Astrocyte (in vitro differentiated cells and primary cell): ENCODE measurements at regions not wholly inside any gene's neighbourhood (a gene's known extent, or its start where the extent isn't known, plus 50 kb on each side); places are given as distances from the start of the nearest gene placed in this dataset.

ENCODE experiments used
- DNase-seq: peaks from one replicate; pipeline ENCODE4 v3.0.0-alpha.2; 2010; ENCODE audit warnings: low read depth
- FAIRE-seq: peaks from 2 replicates; lab custom pipeline; 2011; peaks lifted over from hg19 to GRCh38; lab: Jason Lieb, UNC
- H2AFZ ChIP-seq: 2 replicates; pipeline ENCODE4 v1.6.0; 2012; ENCODE audit warnings: low read depth, low read length, inconsistent platforms
- H3K27ac ChIP-seq: 2 replicates; pipeline ENCODE4 v1.5.1; 2011; ENCODE audit warnings: low read depth, low read length, inconsistent platforms
- H3K27me3 ChIP-seq: 2 replicates; pipeline ENCODE4 v1.6.0; 2011; ENCODE audit warnings: low read length, inconsistent platforms; ENCODE audit not compliant: insufficient read depth
- H3K36me3 ChIP-seq: 2 replicates; pipeline ENCODE4 v1.5.1; 2011; ENCODE audit warnings: low read length, inconsistent platforms; ENCODE audit not compliant: insufficient read depth
- H3K4me1 ChIP-seq: 2 replicates; pipeline ENCODE4 v1.5.1; 2011; ENCODE audit warnings: low read length, inconsistent platforms; ENCODE audit not compliant: insufficient read depth
- H3K4me2 ChIP-seq: 2 replicates; pipeline ENCODE4 v1.6.0; 2012; ENCODE audit warnings: low read length, inconsistent platforms
- H3K4me3 ChIP-seq: 2 replicates; pipeline ENCODE4 v1.5.1; 2011; ENCODE audit warnings: low read depth, mild to moderate bottlenecking, low read length, inconsistent platforms; ENCODE audit not compliant: insufficient read depth
- H3K79me2 ChIP-seq: 2 replicates; pipeline ENCODE4 v1.6.0; 2012; ENCODE audit warnings: mild to moderate bottlenecking, low read length, inconsistent platforms; ENCODE audit not compliant: insufficient read depth
- H3K9ac ChIP-seq: 2 replicates; pipeline ENCODE4 v1.6.0; 2012; ENCODE audit warnings: mild to moderate bottlenecking, low read length, inconsistent platforms
- H3K9me3 ChIP-seq: 2 replicates; pipeline ENCODE4 v1.5.1; 2012; ENCODE audit warnings: low read depth, mild to moderate bottlenecking, low read length, inconsistent platforms; ENCODE audit not compliant: insufficient read depth
- H4K20me1 ChIP-seq: 2 replicates; pipeline ENCODE4 v1.6.0; 2012; ENCODE audit warnings: low read length, inconsistent platforms; ENCODE audit not compliant: insufficient read depth
- H3K27ac Mint-ChIP-seq: one replicate; pipeline ENCODE4 v1.8.0; 2021; ENCODE audit warnings: mild to moderate bottlenecking, mixed read lengths; ENCODE audit not compliant: unreplicated experiment
- H3K27me3 Mint-ChIP-seq: one replicate; pipeline ENCODE4 v1.8.0; 2021; ENCODE audit warnings: low read depth, mixed read lengths; ENCODE audit not compliant: unreplicated experiment
- H3K36me3 Mint-ChIP-seq: one replicate; pipeline ENCODE4 v1.8.0; 2021; ENCODE audit warnings: low read depth, mixed read lengths; ENCODE audit not compliant: unreplicated experiment
- H3K4me1 Mint-ChIP-seq: one replicate; pipeline ENCODE4 v1.8.0; 2021; ENCODE audit warnings: low read depth, mixed read lengths; ENCODE audit not compliant: unreplicated experiment
- H3K4me3 Mint-ChIP-seq: one replicate; pipeline ENCODE4 v1.8.0; 2021; ENCODE audit warnings: mild to moderate bottlenecking, moderate library complexity, mixed read lengths; ENCODE audit not compliant: unreplicated experiment
- H3K9me3 Mint-ChIP-seq: one replicate; pipeline ENCODE4 v1.8.0; 2021; ENCODE audit warnings: mild to moderate bottlenecking, mixed read lengths; ENCODE audit not compliant: unreplicated experiment
- CTCF ChIP-seq: IDR thresholded peaks from 2 replicates; pipeline ENCODE4 v1.5.1; 2011; ENCODE audit warnings: low read depth, mild to moderate bottlenecking, inconsistent platforms, low read length, moderate library complexity; ENCODE audit not compliant: insufficient read depth
- EZH2 ChIP-seq: IDR thresholded peaks from 2 replicates; pipeline ENCODE4 v1.6.1; 2012; ENCODE audit warnings: mild to moderate bottlenecking, low read length, inconsistent platforms; ENCODE audit not compliant: insufficient read depth

- H2AFZ ChIP-seq, result no peak overlapping the region
- no peak overlapping the region for H3K4me3 Mint-ChIP-seq
- H3K9ac ChIP-seq, result no peak overlapping the region
- no peak overlapping the region for H3K4me3 ChIP-seq
- FAIRE-seq (no peak), DNase-seq (no peak)
- no peak overlapping the region for H3K4me2 ChIP-seq
- peaks cover 4% of the 10 kb centered on the region for H3K9me3 ChIP-seq
- H3K36me3 ChIP-seq, result no peaks in the 10 kb centered on the region
- H3K79me2 ChIP-seq, result no peaks in the 10 kb centered on the region
- H4K20me1 ChIP-seq, result no peaks in the 10 kb centered on the region
- H3K36me3 Mint-ChIP-seq, result no peaks in the 10 kb centered on the region
- peaks cover 6% of the 10 kb centered on the region for H3K27me3 Mint-ChIP-seq
- no peaks in the 10 kb centered on the region for H3K4me1 ChIP-seq
- no peak overlapping the region for H3K27ac Mint-ChIP-seq
- H3K4me1 Mint-ChIP-seq, result no peaks in the 10 kb centered on the region
- H3K27ac ChIP-seq, result no peak overlapping the region
- peaks cover 3% of the 10 kb centered on the region for H3K9me3 Mint-ChIP-seq
- TF ChIP-seq EZH2 (no peak), CTCF (no peak)
- H3K27me3 ChIP-seq, result no peaks in the 10 kb centered on the region
Observed at GRCh38 chr5:6877986-6878828, 165.0 kb downstream of the TENT4A start.

GRCh38 chr5:6885581-6885980, 172.3 kb downstream of the TENT4A start:
- Mint-ChIP-seq H3K4me1 (no peaks in the 10 kb centered on the region), H3K4me3 (no peak overlapping the region), H3K27ac (no peak overlapping the region), H3K9me3 (peaks cover 11% of the 10 kb centered on the region), H3K27me3 (no peaks in the 10 kb centered on the region), H3K36me3 (no peaks in the 10 kb centered on the region)
- H3K36me3 ChIP-seq, result no peaks in the 10 kb centered on the region
- no peak overlapping the region for H2AFZ ChIP-seq
- no peak overlapping the region for H3K4me3 ChIP-seq
- H3K27ac ChIP-seq, result no peak overlapping the region
- H4K20me1 ChIP-seq, result no peaks in the 10 kb centered on the region
- no peaks in the 10 kb centered on the region for H3K79me2 ChIP-seq
- no peak for FAIRE-seq
- H3K4me2 ChIP-seq, result no peak overlapping the region
- no peaks in the 10 kb centered on the region for H3K27me3 ChIP-seq
- no peak for DNase-seq
- H3K9me3 ChIP-seq, result peaks cover 11% of the 10 kb centered on the region
- H3K9ac ChIP-seq, result no peak overlapping the region
- H3K4me1 ChIP-seq, result no peaks in the 10 kb centered on the region
- TF ChIP-seq EZH2, result no peak
- no peak for TF ChIP-seq CTCF

GRCh38 chr5:6886866-6887265, 173.6 kb downstream of the TENT4A start:
- H3K27ac ChIP-seq, result no peak overlapping the region
- H3K4me3 ChIP-seq, result no peak overlapping the region
- H4K20me1 ChIP-seq, result no peaks in the 10 kb centered on the region
- H3K9me3 ChIP-seq, result peaks cover 11% of the 10 kb centered on the region
- no peak overlapping the region for H2AFZ ChIP-seq
- Mint-ChIP-seq H3K4me3 (no peak overlapping the region), H3K4me1 (no peaks in the 10 kb centered on the region), H3K27ac (no peak overlapping the region), H3K9me3 (peaks cover 11% of the 10 kb centered on the region), H3K27me3 (no peaks in the 10 kb centered on the region), H3K36me3 (no peaks in the 10 kb centered on the region)
- FAIRE-seq (no peak), DNase-seq (no peak)
- no peaks in the 10 kb centered on the region for H3K79me2 ChIP-seq
- H3K36me3 ChIP-seq, result no peaks in the 10 kb centered on the region
- H3K27me3 ChIP-seq, result no peaks in the 10 kb centered on the region
- no peaks in the 10 kb centered on the region for H3K4me1 ChIP-seq
- TF ChIP-seq CTCF (no peak), EZH2 (no peak)
- no peak overlapping the region for H3K4me2 ChIP-seq
- no peak overlapping the region for H3K9ac ChIP-seq
